GM18867 (cell line): ENCODE measurements at regions not wholly inside any gene's neighbourhood (a gene's known extent, or its start where the extent isn't known, plus 50 kb on each side); places are given as distances from the start of the nearest gene placed in this dataset.
"Not testable (repeated sequence)": the region's sequence is repeated elsewhere in the genome, so short reads cannot be mapped to it uniquely, and the experiment has no call there.

Experiments
- ATAC-seq: cut with Tn5 transposase; IDR thresholded peaks from one replicate; pipeline ENCODE4 v1.9.1; 2021; ENCODE audit warnings: mild to moderate bottlenecking, moderate library complexity; ENCODE audit not compliant: unreplicated experiment

GRCh38 chr4:4116901-4117300, 109.8 kb downstream of the OTOP1 start:
- not testable (repeated sequence) for ATAC-seq

- ATAC-seq = not testable (repeated sequence)
Measured at GRCh38 chr4:4134368-4134767, 92.4 kb downstream of the OTOP1 start.

- ATAC-seq = not testable (repeated sequence)
Measured at GRCh38 chr4:4136621-4137020, 90.1 kb downstream of the OTOP1 start.
